ENCODE measurements at regions not wholly inside any gene's neighbourhood (a gene's known extent, or its start where the extent isn't known, plus 50 kb on each side); places are given as distances from the start of the nearest gene placed in this dataset.

DNA sequence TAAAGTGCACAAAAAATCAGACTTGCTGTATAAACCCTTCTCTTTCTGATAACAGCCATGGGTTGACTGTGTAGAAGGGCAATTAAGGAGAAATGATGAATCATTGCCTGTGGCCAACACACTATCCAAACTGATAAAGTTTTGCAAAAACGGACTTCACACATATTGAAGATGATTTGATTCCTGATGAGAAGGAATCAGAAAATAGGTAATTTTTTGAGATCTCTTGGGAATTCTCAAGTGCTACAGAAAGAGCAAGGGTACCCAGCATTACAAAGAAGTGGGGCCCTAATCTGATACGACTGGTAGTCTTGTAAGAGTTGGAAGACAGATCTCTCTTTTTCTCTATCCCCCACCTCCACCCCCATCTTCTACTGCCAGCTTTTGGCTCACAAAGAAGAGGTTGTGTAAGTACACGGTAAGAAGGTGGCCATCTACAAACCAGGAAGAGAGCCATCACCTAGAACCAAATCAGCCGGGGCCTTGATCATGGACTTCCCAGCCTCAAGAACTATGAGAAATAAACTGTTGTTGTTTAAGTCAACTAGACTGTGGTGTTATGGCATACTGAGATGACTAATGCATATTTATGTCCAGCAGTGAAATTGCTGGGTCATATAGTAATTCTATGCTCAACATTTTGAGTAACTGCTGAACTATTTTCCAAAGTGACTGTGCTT is 254.7 kb downstream of the EDEM1 start:
- no peak for DNase-seq
- H3K4me3 ChIP-seq (ENCODE audit: low read length): no peak overlapping the region
- H3K4me1 ChIP-seq (ENCODE audit: control insufficient read depth, insufficient read depth, low read length): no peaks in the 10 kb centered on the region
- Mint-ChIP-seq H3K9me3 (peaks cover 0 to 2% of the 10 kb centered on the region in 2 donors), H3K36me3 (no peaks in the 10 kb centered on the region), H3K4me1 (no peaks in the 10 kb centered on the region), H3K4me3 (no peak overlapping the region), H3K27me3 (ENCODE audit: low read depth in 2 of 2) (no peaks in the 10 kb centered on the region), H3K27ac (no peak overlapping the region)
- ATAC-seq: no peak
- no peaks in the 10 kb centered on the region for H3K27me3 ChIP-seq (ENCODE audit: control insufficient read depth, insufficient read depth, low read length)
- 73% methylated on average over 3 of the region's 4 CpGs for WGBS (ENCODE audit: insufficient coverage)
- intact Hi-C loops (cut with micrococcal nuclease): no loop called here
- H3K27ac ChIP-seq (ENCODE audit: low read length): no peak overlapping the region
- H3K36me3 ChIP-seq (ENCODE audit: control insufficient read depth, insufficient read depth, low read length): no peaks in the 10 kb centered on the region
- no peaks in the 10 kb centered on the region for H3K9me3 ChIP-seq (ENCODE audit: control insufficient read depth, insufficient read depth, low read length)
- TF ChIP-seq, protein P1, sequence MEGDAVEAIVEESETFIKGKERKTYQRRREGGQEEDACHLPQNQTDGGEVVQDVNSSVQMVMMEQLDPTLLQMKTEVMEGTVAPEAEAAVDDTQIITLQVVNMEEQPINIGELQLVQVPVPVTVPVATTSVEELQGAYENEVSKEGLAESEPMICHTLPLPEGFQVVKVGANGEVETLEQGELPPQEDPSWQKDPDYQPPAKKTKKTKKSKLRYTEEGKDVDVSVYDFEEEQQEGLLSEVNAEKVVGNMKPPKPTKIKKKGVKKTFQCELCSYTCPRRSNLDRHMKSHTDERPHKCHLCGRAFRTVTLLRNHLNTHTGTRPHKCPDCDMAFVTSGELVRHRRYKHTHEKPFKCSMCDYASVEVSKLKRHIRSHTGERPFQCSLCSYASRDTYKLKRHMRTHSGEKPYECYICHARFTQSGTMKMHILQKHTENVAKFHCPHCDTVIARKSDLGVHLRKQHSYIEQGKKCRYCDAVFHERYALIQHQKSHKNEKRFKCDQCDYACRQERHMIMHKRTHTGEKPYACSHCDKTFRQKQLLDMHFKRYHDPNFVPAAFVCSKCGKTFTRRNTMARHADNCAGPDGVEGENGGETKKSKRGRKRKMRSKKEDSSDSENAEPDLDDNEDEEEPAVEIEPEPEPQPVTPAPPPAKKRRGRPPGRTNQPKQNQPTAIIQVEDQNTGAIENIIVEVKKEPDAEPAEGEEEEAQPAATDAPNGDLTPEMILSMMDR (IDR thresholded peaks at IDR 0.05): no peak

DNA sequence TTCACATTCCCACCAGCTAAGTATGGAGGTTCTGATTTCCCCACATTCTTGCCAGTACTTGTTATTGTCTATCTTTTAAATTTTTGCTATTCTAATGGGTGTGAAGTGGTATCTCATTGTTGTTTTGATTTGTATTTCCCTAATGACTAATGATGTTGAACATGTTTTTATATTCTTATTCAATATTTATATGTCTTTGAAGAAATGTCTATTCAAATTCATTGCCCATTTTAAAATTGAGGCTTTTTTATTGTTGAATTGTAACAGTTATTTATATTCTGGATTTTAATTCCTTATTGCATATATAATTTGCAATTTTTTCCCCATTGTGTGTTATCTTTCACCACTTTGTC is 255.3 kb downstream of the EDEM1 start:
- DNase-seq (no peak), ATAC-seq (no peak)
- no peak overlapping the region for H3K4me3 Mint-ChIP-seq
- no peaks in the 10 kb centered on the region for H3K36me3 Mint-ChIP-seq
- no peaks in the 10 kb centered on the region for H3K27me3 Mint-ChIP-seq (ENCODE audit: low read depth in 2 of 2)
- H3K27me3 ChIP-seq (ENCODE audit: control insufficient read depth, insufficient read depth, low read length): no peaks in the 10 kb centered on the region
- H3K4me1 Mint-ChIP-seq: no peaks in the 10 kb centered on the region
- TF ChIP-seq, protein P1 (IDR thresholded peaks at IDR 0.05): no peak
- intact Hi-C loops (cut with micrococcal nuclease): no loop called here
- H3K4me3 ChIP-seq (ENCODE audit: low read length): no peak overlapping the region
- no peak overlapping the region for H3K27ac ChIP-seq (ENCODE audit: low read length)
- no peaks in the 10 kb centered on the region for H3K36me3 ChIP-seq (ENCODE audit: control insufficient read depth, insufficient read depth, low read length)
- peaks cover 0 to 2% of the 10 kb centered on the region in 2 donors for H3K9me3 Mint-ChIP-seq
- no peaks in the 10 kb centered on the region for H3K9me3 ChIP-seq (ENCODE audit: control insufficient read depth, insufficient read depth, low read length)
- no peak overlapping the region for H3K27ac Mint-ChIP-seq
- H3K4me1 ChIP-seq (ENCODE audit: control insufficient read depth, insufficient read depth, low read length): no peaks in the 10 kb centered on the region

DNA sequence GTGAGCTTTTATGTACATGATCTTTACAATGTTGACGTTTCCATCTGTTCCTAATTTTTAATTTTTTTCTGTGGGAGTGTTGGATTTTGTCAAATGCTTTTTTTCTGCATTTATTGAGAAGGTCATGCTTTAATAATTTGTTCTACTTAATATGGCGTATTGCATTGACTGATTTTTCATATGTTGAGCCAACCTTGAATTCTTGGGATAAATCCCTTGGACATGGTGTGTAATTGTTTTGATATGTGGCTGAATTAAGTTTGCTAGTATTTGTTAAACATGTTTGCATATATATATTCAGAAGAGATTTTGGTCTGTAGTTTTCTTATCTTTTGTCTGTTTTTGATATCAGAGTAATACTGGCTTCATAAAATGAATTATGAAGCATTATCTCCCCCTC is 256.7 kb downstream of the EDEM1 start:
- no peak overlapping the region for H3K4me3 ChIP-seq (ENCODE audit: low read length)
- no peak overlapping the region for H3K27ac Mint-ChIP-seq
- WGBS (ENCODE audit: insufficient coverage): 88% methylated on average over 2 of the region's 2 CpGs
- H3K36me3 ChIP-seq (ENCODE audit: control insufficient read depth, insufficient read depth, low read length): no peaks in the 10 kb centered on the region
- ATAC-seq (no peak), DNase-seq (no peak)
- H3K27ac ChIP-seq (ENCODE audit: low read length): no peak overlapping the region
- H3K36me3 Mint-ChIP-seq: no peaks in the 10 kb centered on the region
- no peaks in the 10 kb centered on the region for H3K9me3 ChIP-seq (ENCODE audit: control insufficient read depth, insufficient read depth, low read length)
- intact Hi-C loops (cut with micrococcal nuclease): no loop called here
- H3K27me3 ChIP-seq (ENCODE audit: control insufficient read depth, insufficient read depth, low read length): no peaks in the 10 kb centered on the region
- no peak overlapping the region for H3K4me3 Mint-ChIP-seq
- H3K27me3 Mint-ChIP-seq (ENCODE audit: low read depth in 2 of 2): no peaks in the 10 kb centered on the region
- TF ChIP-seq, protein P1 (IDR thresholded peaks at IDR 0.05): no peak
- H3K4me1 Mint-ChIP-seq: no peaks in the 10 kb centered on the region
- peaks cover 2 to 3% of the 10 kb centered on the region in 2 donors for H3K9me3 Mint-ChIP-seq
- H3K4me1 ChIP-seq (ENCODE audit: control insufficient read depth, insufficient read depth, low read length): no peaks in the 10 kb centered on the region

DNA sequence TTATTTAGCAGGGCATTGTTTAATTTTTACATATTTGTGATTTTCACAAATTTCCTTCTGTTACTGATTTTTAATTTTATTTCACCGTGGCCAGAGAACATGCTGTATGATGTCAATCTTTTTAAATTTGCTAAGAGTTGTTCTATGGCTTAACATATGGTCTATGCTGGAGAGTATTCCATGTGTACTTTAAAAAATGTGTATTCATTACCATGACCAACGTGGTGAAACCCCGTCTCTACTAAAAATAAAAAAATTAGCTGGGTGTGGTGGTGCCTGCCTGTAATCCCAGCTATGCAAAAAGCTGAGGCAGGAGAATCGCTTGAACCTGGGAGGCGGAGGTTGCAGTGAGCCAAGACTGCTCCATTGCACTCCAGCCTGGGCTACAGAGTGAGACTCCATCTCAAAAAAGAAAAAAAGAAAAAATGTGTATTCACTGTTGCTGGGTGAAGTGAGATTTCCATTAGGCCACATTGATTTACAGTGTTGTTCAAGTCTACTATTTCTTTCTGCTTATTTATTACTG is 258.2 kb downstream of the EDEM1 start:
- H3K4me1 Mint-ChIP-seq: no peaks in the 10 kb centered on the region
- Histone ChIP-seq H3K36me3 (ENCODE audit: control insufficient read depth, insufficient read depth, low read length) (no peaks in the 10 kb centered on the region), H3K27ac (ENCODE audit: low read length) (no peak overlapping the region), H3K27me3 (ENCODE audit: control insufficient read depth, insufficient read depth, low read length) (no peaks in the 10 kb centered on the region), H3K4me3 (ENCODE audit: low read length) (no peak overlapping the region), H3K4me1 (ENCODE audit: control insufficient read depth, insufficient read depth, low read length) (no peaks in the 10 kb centered on the region), H3K9me3 (ENCODE audit: control insufficient read depth, insufficient read depth, low read length) (no peaks in the 10 kb centered on the region)
- no peak for ATAC-seq
- TF ChIP-seq, protein P1 (IDR thresholded peaks at IDR 0.05): no peak
- H3K9me3 Mint-ChIP-seq: peaks cover 2 to 3% of the 10 kb centered on the region in 2 donors
- H3K27ac Mint-ChIP-seq: no peak overlapping the region
- H3K4me3 Mint-ChIP-seq: no peak overlapping the region
- H3K36me3 Mint-ChIP-seq: no peaks in the 10 kb centered on the region
- WGBS (ENCODE audit: insufficient coverage): 85% methylated on average over 5 of the region's 5 CpGs
- intact Hi-C loops (cut with micrococcal nuclease): no loop called here
- no peak for DNase-seq
- no peaks in the 10 kb centered on the region for H3K27me3 Mint-ChIP-seq (ENCODE audit: low read depth in 2 of 2)

Measured in natural killer cell (primary cell).